ENCODE measurements at regions not wholly inside any gene's neighbourhood (a gene's known extent, or its start where the extent isn't known, plus 50 kb on each side); places are given as distances from the start of the nearest gene placed in this dataset.

- no peak overlapping the region for H3K4me3 ChIP-seq
- no peak overlapping the region for H3K27ac ChIP-seq
Observed at GRCh38 chr6:54624779-54625178, 221.8 kb upstream of the FAM83B start.

GRCh38 chr6:54629131-54629530 is 217.4 kb upstream of the FAM83B start:
- H3K27ac ChIP-seq, result no peak overlapping the region
- H3K4me3 ChIP-seq, result no peak overlapping the region

GRCh38 chr6:54632984-54633565 is 213.5 kb upstream of the FAM83B start:
- Histone ChIP-seq H3K4me3 (no peak overlapping the region), H3K27ac (no peak overlapping the region)

- no peak overlapping the region for H3K4me3 ChIP-seq
- H3K27ac ChIP-seq, result no peak overlapping the region
Observed at GRCh38 chr6:54633601-54634000, 213.0 kb upstream of the FAM83B start.

GRCh38 chr6:54640911-54641310 is 205.7 kb upstream of the FAM83B start:
- no peak overlapping the region for H3K27ac ChIP-seq
- H3K4me3 ChIP-seq, result no peak overlapping the region

GRCh38 chr6:54646069-54646950 is 200.3 kb upstream of the FAM83B start:
- H3K4me3 ChIP-seq, result no peak overlapping the region
- H3K27ac ChIP-seq, result no peak overlapping the region

- Histone ChIP-seq H3K4me3 (no peak overlapping the region), H3K27ac (no peak overlapping the region)
Observed at GRCh38 chr6:54646951-54647664, 199.5 kb upstream of the FAM83B start.

GRCh38 chr6:54654381-54654780 is 192.2 kb upstream of the FAM83B start:
- H3K4me3 ChIP-seq, result no peak overlapping the region
- H3K27ac ChIP-seq, result no peak overlapping the region

GRCh38 chr6:54655162-54655561 is 191.4 kb upstream of the FAM83B start:
- Histone ChIP-seq H3K4me3 (no peak overlapping the region), H3K27ac (no peak overlapping the region)

- Histone ChIP-seq H3K4me3 (no peak overlapping the region), H3K27ac (no peak overlapping the region)
Observed at GRCh38 chr6:54665278-54665677, 181.3 kb upstream of the FAM83B start.

GRCh38 chr6:54680531-54680930 is 166.0 kb upstream of the FAM83B start:
- no peak overlapping the region for H3K4me3 ChIP-seq
- H3K27ac ChIP-seq, result no peak overlapping the region

- Histone ChIP-seq H3K4me3 (no peak overlapping the region), H3K27ac (no peak overlapping the region)
Observed at GRCh38 chr6:54681267-54681666, 165.3 kb upstream of the FAM83B start.

- H3K27ac ChIP-seq, result no peak overlapping the region
- no peak overlapping the region for H3K4me3 ChIP-seq
Observed at GRCh38 chr6:54681987-54682386, 164.6 kb upstream of the FAM83B start.

- Histone ChIP-seq H3K4me3 (no peak overlapping the region), H3K27ac (no peak overlapping the region)
Observed at GRCh38 chr6:54689620-54690019, 157.0 kb upstream of the FAM83B start.

- Histone ChIP-seq H3K27ac (no peak overlapping the region), H3K4me3 (no peak overlapping the region)
Observed at GRCh38 chr6:54690596-54690995, 156.0 kb upstream of the FAM83B start.

GRCh38 chr6:54694928-54695532 is 151.5 kb upstream of the FAM83B start:
- no peak overlapping the region for H3K27ac ChIP-seq

GRCh38 chr6:54695815-54696214 is 150.8 kb upstream of the FAM83B start:
- H3K27ac ChIP-seq, result no peak overlapping the region
- H3K4me3 ChIP-seq, result no peak overlapping the region

More at GRCh38 chr6:54694928-54695532, 151.5 kb upstream of the FAM83B start:
- H3K4me3 ChIP-seq, result no peak overlapping the region

GRCh38 chr6:54697424-54697823 is 149.1 kb upstream of the FAM83B start:
- H3K4me3 ChIP-seq, result no peak overlapping the region
- H3K27ac ChIP-seq, result peak overlapping the region in 3 of 21 experiments; percentile 13 to 76 (median 65)

GRCh38 chr6:54698974-54699373 is 147.6 kb upstream of the FAM83B start:
- peak overlapping the region in 15 of 21 experiments; percentile 12 to 76 (median 55) for H3K27ac ChIP-seq
- H3K4me3 ChIP-seq, result no peak overlapping the region

- H3K27ac ChIP-seq, result peak overlapping the region in 13 of 21 experiments; percentile 18 to 76 (median 53)
- H3K4me3 ChIP-seq, result no peak overlapping the region
Observed at GRCh38 chr6:54700158-54700557, 146.4 kb upstream of the FAM83B start.
